ENCODE measurements at regions not wholly inside any gene's neighbourhood (a gene's known extent, or its start where the extent isn't known, plus 50 kb on each side); places are given as distances from the start of the nearest gene placed in this dataset.

DNA sequence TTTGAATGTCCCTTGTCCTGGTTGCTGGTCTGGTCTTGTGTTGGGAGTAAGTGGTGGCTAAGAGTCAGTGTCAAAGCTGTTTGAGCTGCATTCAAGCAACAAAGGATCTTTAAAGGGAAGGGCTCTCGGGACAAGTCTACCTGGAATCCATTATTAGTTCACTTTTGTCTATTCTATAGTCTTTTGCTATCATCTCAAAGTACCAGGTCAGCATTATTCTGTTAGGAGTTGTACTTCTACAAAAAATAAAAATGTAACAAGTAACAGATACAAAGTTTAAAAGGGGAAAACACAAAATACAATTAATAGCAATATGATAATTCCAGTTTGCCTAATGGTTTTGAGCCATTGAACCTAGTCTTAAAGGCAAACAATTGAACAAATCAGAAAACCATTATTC, 317.9 kb downstream of the ZNF516 start:
- no peak for DNase-seq (ENCODE audit: low read depth)
- no peak overlapping the region for H3K4me3 ChIP-seq (ENCODE audit: low read depth, low read length)
- TF ChIP-seq, protein P1, sequence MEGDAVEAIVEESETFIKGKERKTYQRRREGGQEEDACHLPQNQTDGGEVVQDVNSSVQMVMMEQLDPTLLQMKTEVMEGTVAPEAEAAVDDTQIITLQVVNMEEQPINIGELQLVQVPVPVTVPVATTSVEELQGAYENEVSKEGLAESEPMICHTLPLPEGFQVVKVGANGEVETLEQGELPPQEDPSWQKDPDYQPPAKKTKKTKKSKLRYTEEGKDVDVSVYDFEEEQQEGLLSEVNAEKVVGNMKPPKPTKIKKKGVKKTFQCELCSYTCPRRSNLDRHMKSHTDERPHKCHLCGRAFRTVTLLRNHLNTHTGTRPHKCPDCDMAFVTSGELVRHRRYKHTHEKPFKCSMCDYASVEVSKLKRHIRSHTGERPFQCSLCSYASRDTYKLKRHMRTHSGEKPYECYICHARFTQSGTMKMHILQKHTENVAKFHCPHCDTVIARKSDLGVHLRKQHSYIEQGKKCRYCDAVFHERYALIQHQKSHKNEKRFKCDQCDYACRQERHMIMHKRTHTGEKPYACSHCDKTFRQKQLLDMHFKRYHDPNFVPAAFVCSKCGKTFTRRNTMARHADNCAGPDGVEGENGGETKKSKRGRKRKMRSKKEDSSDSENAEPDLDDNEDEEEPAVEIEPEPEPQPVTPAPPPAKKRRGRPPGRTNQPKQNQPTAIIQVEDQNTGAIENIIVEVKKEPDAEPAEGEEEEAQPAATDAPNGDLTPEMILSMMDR (IDR thresholded peaks at IDR 0.05; ENCODE audit: insufficient read depth, low read depth, low read length): no peak

DNA sequence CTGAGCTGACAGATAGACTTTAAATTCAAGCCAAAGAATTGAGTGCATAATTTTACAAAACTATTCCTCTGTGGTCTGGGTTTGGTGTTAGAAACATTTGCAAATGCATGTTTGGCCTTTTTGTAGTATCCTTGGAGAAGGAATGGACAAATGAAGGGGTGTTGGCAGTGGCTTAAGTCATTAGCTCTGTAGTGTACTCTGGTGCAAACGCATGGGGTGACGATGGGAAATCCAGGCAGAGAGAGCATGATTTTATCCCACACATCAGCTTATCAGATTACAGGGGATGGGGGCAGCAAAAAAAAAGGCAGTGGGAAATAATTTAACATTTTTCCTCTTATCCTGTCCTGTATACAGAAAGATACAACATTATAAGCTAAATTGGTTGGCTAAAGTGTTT, 320.6 kb downstream of the ZNF516 start:
- no peak for DNase-seq (ENCODE audit: low read depth)
- no peak overlapping the region for H3K4me3 ChIP-seq (ENCODE audit: low read depth, low read length)
- TF ChIP-seq, protein P1 (IDR thresholded peaks at IDR 0.05; ENCODE audit: insufficient read depth, low read depth, low read length): no peak

DNA sequence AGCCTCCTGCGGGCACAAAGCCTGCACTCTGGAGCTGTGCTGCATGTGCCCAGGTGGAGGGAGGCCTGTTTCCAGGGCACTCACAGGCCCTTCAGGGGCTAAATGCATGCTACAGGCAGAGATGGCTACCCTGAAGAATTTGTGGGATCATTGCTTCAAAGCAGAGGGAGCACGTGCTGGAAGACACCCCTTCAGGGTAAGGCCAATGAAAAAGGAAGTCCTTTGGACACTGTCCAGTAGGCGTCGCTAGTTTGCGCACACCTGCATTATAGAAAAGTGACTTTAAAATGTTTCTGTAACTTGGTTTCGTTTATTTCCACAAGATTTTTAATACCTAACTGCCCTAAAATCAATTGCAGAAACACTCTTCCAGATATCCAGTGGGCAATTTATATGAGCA, 325.3 kb downstream of the ZNF516 start:
- DNase-seq (ENCODE audit: low read depth): no peak
- H3K4me3 ChIP-seq (ENCODE audit: low read depth, low read length): no peak overlapping the region
- TF ChIP-seq, protein P1 (IDR thresholded peaks at IDR 0.05; ENCODE audit: insufficient read depth, low read depth, low read length): no peak

DNA sequence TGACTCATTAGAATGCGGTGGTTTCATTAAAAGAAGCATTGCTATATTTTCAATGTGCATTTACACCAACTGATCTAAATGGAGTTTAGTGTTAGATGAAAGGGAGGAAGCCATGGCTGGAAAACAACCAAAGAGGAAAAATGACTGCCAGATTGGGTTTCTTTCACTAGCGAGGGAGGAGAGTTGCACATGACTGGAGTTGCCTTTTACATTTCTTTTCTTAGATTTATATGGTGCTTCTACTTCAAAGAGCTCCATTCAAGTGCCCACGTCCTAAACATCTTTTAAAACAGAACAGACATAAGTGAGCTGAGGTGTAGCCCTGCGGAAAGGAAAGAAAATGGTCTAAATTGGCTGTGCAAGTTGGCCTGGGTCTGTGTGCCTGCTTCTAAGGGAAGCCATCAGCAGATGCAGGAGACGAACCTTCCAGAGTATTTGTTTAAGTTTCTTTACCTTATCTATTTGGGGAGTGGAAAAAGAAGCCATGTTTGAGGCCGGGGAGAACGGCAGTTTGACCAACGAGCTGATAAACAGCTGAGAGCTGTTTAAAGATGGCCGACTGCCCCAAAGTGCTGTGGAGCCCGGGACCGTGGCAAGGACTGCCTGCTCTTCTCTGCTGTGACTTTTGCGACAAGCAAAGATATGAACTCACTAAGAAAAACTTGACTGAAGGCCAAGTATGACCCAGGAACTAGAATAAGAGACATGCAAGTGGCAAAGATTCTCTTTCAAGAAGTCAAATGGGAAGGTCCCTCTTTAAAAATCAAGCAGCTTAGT, 327.0 kb downstream of the ZNF516 start:
- TF ChIP-seq, protein P1 (IDR thresholded peaks at IDR 0.05; ENCODE audit: insufficient read depth, low read depth, low read length): no peak
- no peak overlapping the region for H3K4me3 ChIP-seq (ENCODE audit: low read depth, low read length)
- no peak for DNase-seq (ENCODE audit: low read depth)

DNA sequence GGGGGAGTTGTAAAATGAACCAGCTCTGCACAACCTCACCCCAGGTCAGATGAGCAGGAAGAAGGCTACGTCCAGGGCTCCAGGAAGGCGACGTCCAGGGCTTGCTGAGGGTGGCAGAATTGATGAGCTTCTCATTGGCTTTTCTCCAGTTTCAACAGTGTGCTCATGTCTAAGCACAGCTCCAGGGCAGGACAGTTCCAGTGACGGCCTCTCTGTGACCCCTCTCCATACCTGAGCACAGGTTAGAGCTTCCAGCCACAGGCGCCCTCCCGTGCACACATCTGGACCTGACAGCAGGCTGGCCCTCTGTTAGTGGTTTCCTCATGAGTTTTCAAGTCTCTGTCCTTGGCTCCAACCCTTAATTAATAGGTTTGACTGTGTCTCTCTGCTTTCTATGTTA, 327.6 kb downstream of the ZNF516 start:
- TF ChIP-seq, protein P1 (IDR thresholded peaks at IDR 0.05; ENCODE audit: insufficient read depth, low read depth, low read length): no peak
- DNase-seq (ENCODE audit: low read depth): no peak
- H3K4me3 ChIP-seq (ENCODE audit: low read depth, low read length): no peak overlapping the region

DNA sequence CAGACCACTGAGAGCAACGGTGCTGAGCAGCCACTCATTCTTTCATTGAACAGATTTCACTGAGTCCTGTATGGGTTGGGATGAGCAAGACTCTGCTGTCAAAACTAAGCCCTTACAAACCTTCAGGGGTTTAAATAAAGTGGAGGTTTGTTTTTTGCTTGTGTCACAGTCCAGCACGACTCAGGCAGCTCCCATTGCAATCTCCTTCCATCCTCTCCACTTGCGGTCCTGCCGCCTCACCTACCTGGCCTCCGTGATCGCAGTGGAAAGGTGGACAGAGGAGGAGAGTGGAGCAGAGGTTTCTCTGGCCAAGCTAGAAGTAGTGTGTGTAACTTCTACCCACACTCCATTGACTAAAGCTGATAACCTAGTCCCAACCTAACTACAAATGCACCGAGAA, 332.2 kb downstream of the ZNF516 start:
- H3K4me3 ChIP-seq (ENCODE audit: low read depth, low read length): no peak overlapping the region
- no peak for DNase-seq (ENCODE audit: low read depth)
- TF ChIP-seq, protein P1 (IDR thresholded peaks at IDR 0.05; ENCODE audit: insufficient read depth, low read depth, low read length): no peak

DNA sequence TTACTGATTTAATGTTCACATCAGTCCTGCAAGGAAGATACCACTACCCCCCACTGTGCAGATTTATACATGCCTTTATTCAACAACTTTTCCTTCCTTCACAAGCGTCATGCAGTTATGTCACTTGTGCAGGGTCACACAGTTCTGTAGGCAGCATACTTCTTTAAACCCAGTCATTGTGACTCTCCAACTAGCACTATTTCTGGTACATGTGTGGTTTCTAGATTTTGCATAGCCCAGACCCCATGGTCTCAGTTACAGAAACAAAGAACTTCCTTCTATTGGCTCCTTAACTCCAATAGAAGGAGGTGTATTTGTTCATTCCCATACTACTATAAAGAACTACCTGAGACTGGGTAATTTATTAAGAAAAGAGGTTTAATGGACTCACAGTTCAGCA, 333.1 kb downstream of the ZNF516 start:
- TF ChIP-seq, protein P1 (IDR thresholded peaks at IDR 0.05; ENCODE audit: insufficient read depth, low read depth, low read length): no peak
- no peak overlapping the region for H3K4me3 ChIP-seq (ENCODE audit: low read depth, low read length)
- no peak for DNase-seq (ENCODE audit: low read depth)

Data from fibroblast of villous mesenchyme (primary cell).